OCI-LY1 (cell line): ENCODE measurements at regions not wholly inside any gene's neighbourhood (a gene's known extent, or its start where the extent isn't known, plus 50 kb on each side); places are given as distances from the start of the nearest gene placed in this dataset.
"Not testable (repeated sequence)": the region's sequence is repeated elsewhere in the genome, so short reads cannot be mapped to it uniquely, and the experiment has no call there.

Source experiments
- H2AFZ ChIP-seq: fragments of 200-600 bp; sonication (generic), shearing (Covaris generic); 2 replicates; pipeline ENCODE4 v1.6.0; 2014; ENCODE audit warnings: antibody characterized with exemption, mild to moderate bottlenecking, low read length
- H3F3A ChIP-seq: fragments of 200-600 bp; sonication (generic), shearing (Covaris generic); 2 replicates; pipeline ENCODE4 v1.6.0; 2014; ENCODE audit warnings: mild to moderate bottlenecking, antibody characterized with exemption, low read length, moderate library complexity; ENCODE audit not compliant: insufficient read depth
- H3K27ac ChIP-seq: fragments of 200-600 bp; sonication (generic); 2 replicates; pipeline ENCODE4 v1.5.1; 2014; ENCODE audit warnings: low read length, mixed run types, mild to moderate bottlenecking, low read depth; ENCODE audit not compliant: poor library complexity, severe bottlenecking
- H3K27me3 ChIP-seq: fragments of 200-600 bp; sonication (generic); 2 replicates; pipeline ENCODE4 v1.6.0; 2014; ENCODE audit warnings: antibody characterized with exemption, mild to moderate bottlenecking, low read length, moderate library complexity; ENCODE audit not compliant: insufficient read depth
- H3K36me3 ChIP-seq: fragments of 200-600 bp; sonication (generic); 2 replicates; pipeline ENCODE4 v1.6.1; 2014; ENCODE audit warnings: mild to moderate bottlenecking, antibody characterized with exemption, low read length, moderate library complexity, mixed read lengths; ENCODE audit not compliant: insufficient read depth
- H3K4me1 ChIP-seq: fragments of 200-600 bp; sonication (generic); 2 replicates; pipeline ENCODE4 v1.5.1; 2014; ENCODE audit warnings: mild to moderate bottlenecking, low read length, moderate library complexity; ENCODE audit not compliant: insufficient read depth, severe bottlenecking
- H3K4me2 ChIP-seq: fragments of 200-600 bp; sonication (generic), shearing (Covaris generic); 2 replicates; pipeline ENCODE4 v1.6.1; 2014; ENCODE audit warnings: low read length
- H3K4me3 ChIP-seq: fragments of 200-600 bp; sonication (generic); 2 replicates; pipeline ENCODE4 v1.5.1; 2014; ENCODE audit warnings: low read length, low read depth, mild to moderate bottlenecking, mixed read lengths; ENCODE audit not compliant: poor library complexity, severe bottlenecking
- H3K79me2 ChIP-seq: fragments of 200-600 bp; shearing (Covaris generic); 2 replicates; pipeline ENCODE4 v1.6.1; 2016; ENCODE audit warnings: mixed run types, low read length, mixed read lengths; ENCODE audit not compliant: insufficient read depth
- H3K9ac ChIP-seq: fragments of 200-600 bp; sonication (generic), shearing (Covaris generic); 2 replicates; pipeline ENCODE4 v1.6.1; 2014; ENCODE audit warnings: mild to moderate bottlenecking, low read length, mixed read lengths
- H3K9me2 ChIP-seq: fragments of 200-600 bp; sonication (generic), shearing (Covaris generic); 2 replicates; pipeline ENCODE4 v1.6.1; 2014; ENCODE audit warnings: low read depth, mild to moderate bottlenecking, low read length, mixed read lengths
- H3K9me3 ChIP-seq: fragments of 200-600 bp; shearing (Covaris generic); 2 replicates; pipeline ENCODE4 v1.6.1; 2014; ENCODE audit warnings: low read length, mixed read lengths
- H4K20me1 ChIP-seq: fragments of 200-600 bp; sonication (generic), shearing (Covaris generic); 2 replicates; pipeline ENCODE4 v1.6.0; 2016; ENCODE audit warnings: mild to moderate bottlenecking, low read length; ENCODE audit not compliant: insufficient read depth
- EZH2 ChIP-seq: fragments of 200-600 bp; sonication (generic), shearing (Covaris generic); IDR thresholded peaks from 2 replicates; pipeline ENCODE4 v1.8.0; 2017; ENCODE audit warnings: borderline replicate concordance, mixed run types, mild to moderate bottlenecking, antibody characterized with exemption, low read length, moderate library complexity, mixed read lengths
- TF ChIP-seq, protein P1 (sequence below): fragments of 200-600 bp; sonication (generic), shearing (Covaris generic); IDR thresholded peaks from 2 replicates; pipeline ENCODE4 v1.5.1; 2017; ENCODE audit warnings: mild to moderate bottlenecking, antibody characterized with exemption, low read length, moderate library complexity, mixed read lengths

DNA sequence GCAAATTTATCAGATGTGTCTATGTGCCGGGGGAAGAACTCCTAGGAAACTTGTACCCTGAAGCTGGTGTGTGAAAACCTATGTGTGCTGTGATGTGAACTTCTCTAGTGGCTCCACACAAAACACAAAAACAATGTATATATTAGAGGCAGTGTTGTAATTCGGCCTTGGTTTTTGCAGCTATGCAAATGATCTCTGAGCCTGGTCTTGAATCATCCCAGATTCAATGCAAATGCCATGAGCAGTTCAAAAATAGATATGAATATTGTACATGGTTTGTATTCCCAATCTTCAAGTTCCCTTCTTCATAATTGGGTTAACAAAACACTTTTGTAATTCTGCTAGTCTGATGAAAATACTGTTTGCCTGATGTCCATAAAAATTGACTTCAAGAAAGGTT, 152.6 kb downstream of the MFSD1 start:
- Histone ChIP-seq H3K36me3 (no peaks in the 10 kb centered on the region), H3K9me3 (no peaks in the 10 kb centered on the region), H3K4me3 (no peak overlapping the region), H4K20me1 (no peaks in the 10 kb centered on the region), H3K9me2 (no peaks in the 10 kb centered on the region), H3K27ac (no peak overlapping the region), H3K27me3 (no peaks in the 10 kb centered on the region), H3K4me2 (no peak overlapping the region), H2AFZ (no peak overlapping the region), H3K9ac (no peak overlapping the region), H3K79me2 (no peaks in the 10 kb centered on the region), H3F3A (no peaks in the 10 kb centered on the region), H3K4me1 (no peaks in the 10 kb centered on the region)
- no peak for TF ChIP-seq EZH2
- TF ChIP-seq, protein P1, sequence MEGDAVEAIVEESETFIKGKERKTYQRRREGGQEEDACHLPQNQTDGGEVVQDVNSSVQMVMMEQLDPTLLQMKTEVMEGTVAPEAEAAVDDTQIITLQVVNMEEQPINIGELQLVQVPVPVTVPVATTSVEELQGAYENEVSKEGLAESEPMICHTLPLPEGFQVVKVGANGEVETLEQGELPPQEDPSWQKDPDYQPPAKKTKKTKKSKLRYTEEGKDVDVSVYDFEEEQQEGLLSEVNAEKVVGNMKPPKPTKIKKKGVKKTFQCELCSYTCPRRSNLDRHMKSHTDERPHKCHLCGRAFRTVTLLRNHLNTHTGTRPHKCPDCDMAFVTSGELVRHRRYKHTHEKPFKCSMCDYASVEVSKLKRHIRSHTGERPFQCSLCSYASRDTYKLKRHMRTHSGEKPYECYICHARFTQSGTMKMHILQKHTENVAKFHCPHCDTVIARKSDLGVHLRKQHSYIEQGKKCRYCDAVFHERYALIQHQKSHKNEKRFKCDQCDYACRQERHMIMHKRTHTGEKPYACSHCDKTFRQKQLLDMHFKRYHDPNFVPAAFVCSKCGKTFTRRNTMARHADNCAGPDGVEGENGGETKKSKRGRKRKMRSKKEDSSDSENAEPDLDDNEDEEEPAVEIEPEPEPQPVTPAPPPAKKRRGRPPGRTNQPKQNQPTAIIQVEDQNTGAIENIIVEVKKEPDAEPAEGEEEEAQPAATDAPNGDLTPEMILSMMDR = no peak

DNA sequence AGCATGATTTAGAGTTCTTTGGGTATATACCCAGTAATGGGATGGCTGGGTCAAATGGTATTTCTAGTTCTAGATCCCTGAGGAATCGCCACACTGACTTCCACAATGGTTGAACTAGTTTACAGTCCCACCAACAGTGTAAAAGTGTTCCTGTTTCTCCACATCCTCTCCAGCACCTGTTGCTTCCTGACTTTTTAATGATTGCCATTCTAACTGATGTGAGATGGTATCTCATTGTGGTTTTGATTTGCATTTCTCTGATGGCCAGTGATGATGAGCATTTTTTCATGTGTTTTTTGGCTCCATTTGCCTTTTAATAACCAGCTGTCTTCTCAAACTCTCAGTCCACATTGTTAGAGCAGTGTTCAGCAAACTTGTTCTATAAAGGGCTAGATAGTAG, 155.9 kb downstream of the MFSD1 start:
- H4K20me1 ChIP-seq, H3K79me2 ChIP-seq, H3K9me3 ChIP-seq, H3K36me3 ChIP-seq, H3K4me2 ChIP-seq, H2AFZ ChIP-seq, H3K4me1 ChIP-seq, H3F3A ChIP-seq, H3K4me3 ChIP-seq, H3K9ac ChIP-seq, H3K27me3 ChIP-seq, H3K27ac ChIP-seq, H3K9me2 ChIP-seq: not testable (repeated sequence)

DNA sequence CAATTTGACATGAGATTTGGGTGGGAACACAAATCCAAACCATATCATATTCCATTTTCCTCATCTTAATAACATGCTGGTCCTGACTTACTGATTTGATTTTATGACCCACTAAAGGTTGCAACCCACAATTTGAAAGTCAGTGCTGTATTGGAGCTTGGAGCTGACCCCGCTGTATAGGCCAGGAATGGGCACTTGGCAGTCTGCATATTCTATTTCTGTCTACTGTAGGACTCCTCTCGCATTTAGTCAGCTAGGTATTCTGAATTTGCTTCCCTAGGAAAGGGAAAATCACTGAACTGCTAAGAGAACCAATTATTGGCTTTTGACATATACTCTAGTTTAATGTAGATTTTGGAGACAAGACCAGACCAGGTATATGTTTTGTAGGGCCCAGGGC, 157.0 kb downstream of the MFSD1 start:
- Histone ChIP-seq H3K4me3 (no peak overlapping the region), H3K4me1 (no peaks in the 10 kb centered on the region), H2AFZ (no peak overlapping the region), H3K79me2 (no peaks in the 10 kb centered on the region), H3K27ac (no peak overlapping the region), H3F3A (no peaks in the 10 kb centered on the region), H3K27me3 (no peaks in the 10 kb centered on the region), H3K9me2 (no peaks in the 10 kb centered on the region), H3K9me3 (no peaks in the 10 kb centered on the region), H3K9ac (no peak overlapping the region), H4K20me1 (no peaks in the 10 kb centered on the region), H3K36me3 (no peaks in the 10 kb centered on the region), H3K4me2 (no peak overlapping the region)
- TF ChIP-seq EZH2 = no peak
- TF ChIP-seq, protein P1 = no peak

GRCh38 chr3:158961471-158961870, 159.6 kb downstream of the MFSD1 start:
- H3K9ac ChIP-seq = no peak overlapping the region
- no peak overlapping the region for H3K27ac ChIP-seq
- no peaks in the 10 kb centered on the region for H3K27me3 ChIP-seq
- TF ChIP-seq, protein P1 = no peak
- no peak for TF ChIP-seq EZH2
- no peaks in the 10 kb centered on the region for H3K79me2 ChIP-seq
- no peak overlapping the region for H3K4me3 ChIP-seq
- no peak overlapping the region for H2AFZ ChIP-seq
- no peak overlapping the region for H3K4me2 ChIP-seq
- H3K9me3 ChIP-seq = 0 out of 2 replicates have a peak, but pooled peaks cover 2% of the 10 kb centered on the region
- no peaks in the 10 kb centered on the region for H3K36me3 ChIP-seq
- H3K4me1 ChIP-seq = no peaks in the 10 kb centered on the region
- no peaks in the 10 kb centered on the region for H4K20me1 ChIP-seq
- H3K9me2 ChIP-seq = no peaks in the 10 kb centered on the region
- H3F3A ChIP-seq = no peaks in the 10 kb centered on the region
